Endothelial cell of umbilical vein (primary cell): ENCODE measurements at regions not wholly inside any gene's neighbourhood (a gene's known extent, or its start where the extent isn't known, plus 50 kb on each side); places are given as distances from the start of the nearest gene placed in this dataset.

Experiments used
- BruUV-seq: library from RNA; stranded (reverse); fragments of 400-500 nt; replicated peaks from 2 replicates; lab custom pipeline; 2021; lab: Mats Ljungman, UMichigan
- CTCF ChIA-PET: fragments of 300-600, 350-600 bp; sonication (Branson Sonifier 250); formaldehyde crosslinking; loops from one replicate; lab custom pipeline; 2021; ENCODE audit warnings: antibody characterized with exemption, inconsistent platforms; lab: Charles Lee
- POLR2A ChIA-PET: fragments of 300-600, 350-600 bp; sonication (Branson Sonifier 250); formaldehyde crosslinking; loops from one replicate; lab custom pipeline; 2021; ENCODE audit warnings: antibody characterized with exemption, inconsistent platforms; lab: Charles Lee
- DNase-seq: peaks from one replicate; pipeline ENCODE4 v3.0.0-alpha.2; 2011; ENCODE audit warnings: low read depth, low spot score
- FAIRE-seq: peaks from 2 replicates; lab custom pipeline; 2011; peaks lifted over from hg19 to GRCh38; lab: Jason Lieb, UNC
- H2AFZ ChIP-seq: 2 replicates; pipeline ENCODE4 v1.6.0; 2012; ENCODE audit warnings: low read depth, low read length, control low read depth, inconsistent platforms
- H3K27ac ChIP-seq: 2 replicates; pipeline ENCODE4 v1.5.1; 2011; ENCODE audit warnings: low read depth, mild to moderate bottlenecking, control low read depth, low read length, moderate library complexity; ENCODE audit not compliant: insufficient read depth
- H3K27me3 ChIP-seq, 2 experiments: 2 replicates each; pipeline versions ENCODE4 v1.6.0 to v1.6.1; 2011; ENCODE audit warnings: low read length in 2 of 2, mixed read lengths in 1 of 2; ENCODE audit not compliant: control insufficient read depth in 2 of 2, insufficient read depth in 2 of 2
- H3K36me3 ChIP-seq, 2 experiments: 2 replicates in 1 of 2; 3 replicates in 1 of 2; pipeline ENCODE4 v1.5.1; 2011; ENCODE audit warnings: low read length in 2 of 2, mild to moderate bottlenecking in 1 of 2, moderate library complexity in 1 of 2; ENCODE audit not compliant: control insufficient read depth in 2 of 2, insufficient read depth in 2 of 2; ENCODE audit errors: extremely low read depth in 1 of 2
- H3K4me1 ChIP-seq: 3 replicates; pipeline ENCODE4 v1.5.1; 2011; ENCODE audit warnings: mild to moderate bottlenecking, low read length; ENCODE audit not compliant: control insufficient read depth, insufficient read depth; ENCODE audit errors: extremely low read depth
- H3K4me2 ChIP-seq: 2 replicates; pipeline ENCODE4 v1.6.1; 2011; ENCODE audit warnings: low read length, control low read depth, mixed read lengths; ENCODE audit not compliant: insufficient read depth
- H3K4me3 ChIP-seq, 3 experiments: fragments of 200-600 bp in 1 of 3; sonication (generic), shearing (Covaris generic) in 1 of 3; replicated peaks in 1 of 3; 2 replicates each; pipeline ENCODE4 v1.5.1; 2011 to 2016; ENCODE audit warnings: control low read depth in 3 of 3, low read length in 3 of 3, mild to moderate bottlenecking in 2 of 3, inconsistent platforms in 1 of 3, low read depth in 1 of 3, moderate library complexity in 1 of 3; ENCODE audit not compliant: insufficient read depth in 1 of 3
- H3K79me2 ChIP-seq: 2 replicates; pipeline ENCODE4 v1.6.0; 2012; ENCODE audit warnings: low read length, inconsistent platforms; ENCODE audit not compliant: control insufficient read depth, insufficient read depth
- H3K9ac ChIP-seq: replicated peaks from 2 replicates; pipeline ENCODE3; 2011; ENCODE audit warnings: low read length, control low read depth; ENCODE audit not compliant: insufficient read depth; ENCODE audit errors: extremely low read depth
- H3K9me1 ChIP-seq: replicated peaks from 3 replicates; pipeline ENCODE4 v1.6.0; 2011; ENCODE audit warnings: mild to moderate bottlenecking, low read length; ENCODE audit not compliant: control insufficient read depth, insufficient read depth; ENCODE audit errors: extremely low read depth
- H3K9me3 ChIP-seq: replicated peaks from 2 replicates; pipeline ENCODE4 v1.5.1; 2012; ENCODE audit warnings: low read length, inconsistent platforms; ENCODE audit not compliant: control insufficient read depth, insufficient read depth
- H4K20me1 ChIP-seq: replicated peaks from 2 replicates; pipeline ENCODE3; 2011; ENCODE audit warnings: mild to moderate bottlenecking, low read length; ENCODE audit not compliant: control insufficient read depth, insufficient read depth; ENCODE audit errors: extremely low read depth
- CTCF ChIP-seq, 2 donors: IDR thresholded peaks; 1 replicate in 1 of 2; 2 replicates in 1 of 2; pipeline ENCODE4 v1.5.1; 2011; ENCODE audit warnings: low read length in 2 of 2, mild to moderate bottlenecking in 2 of 2, moderate library complexity in 2 of 2, control low read depth in 1 of 2, inconsistent platforms in 1 of 2, low read depth in 1 of 2; ENCODE audit not compliant: insufficient read depth in 1 of 2; ENCODE audit errors: extremely low read depth in 1 of 2
- EZH2 ChIP-seq: IDR thresholded peaks from 2 replicates; pipeline ENCODE4 v1.6.1; 2012; ENCODE audit warnings: borderline replicate concordance, low read depth, mild to moderate bottlenecking, moderate library complexity, low read length, inconsistent platforms; ENCODE audit not compliant: severe bottlenecking
- FOS ChIP-seq: IDR thresholded peaks from 2 replicates; pipeline ENCODE4 v1.6.1; 2011; ENCODE audit warnings: mild to moderate bottlenecking, low read length, moderate library complexity, borderline replicate concordance; ENCODE audit not compliant: insufficient read depth
- GATA2 ChIP-seq: IDR thresholded peaks from 2 replicates; pipeline ENCODE4 v1.7.0; 2011; ENCODE audit warnings: low read depth, mild to moderate bottlenecking, moderate library complexity, mixed read lengths, low read length; ENCODE audit not compliant: insufficient read length, insufficient read depth
- JUN ChIP-seq: IDR thresholded peaks from 2 replicates; pipeline ENCODE4 v1.6.1; 2011; ENCODE audit warnings: borderline replicate concordance, low read depth; ENCODE audit not compliant: insufficient read length, insufficient read depth
- MYC ChIP-seq: IDR thresholded peaks from one replicate; pipeline ENCODE4 v1.6.1; 2011; ENCODE audit warnings: mild to moderate bottlenecking, low read depth, low read length
- POLR2A ChIP-seq: IDR thresholded peaks from 2 replicates; pipeline ENCODE4 v1.6.1; 2012; ENCODE audit warnings: low read depth, mild to moderate bottlenecking, control low read depth, low read length
- POLR2AphosphoS5 ChIP-seq: IDR thresholded peaks from 2 replicates; pipeline ENCODE4 v1.6.1; 2012; ENCODE audit warnings: low read depth, mild to moderate bottlenecking, control low read depth, low read length, moderate library complexity; ENCODE audit not compliant: insufficient read depth
- dilution Hi-C: fragments of 300-500 bp; cut with MboI; formaldehyde crosslinking; loops from one replicate; pipeline ENCODE4 v1.15.0; 2019; ENCODE audit warnings: low sequenced_read_pairs; ENCODE audit not compliant: extremely low pct_ligation_motif_present
- intact Hi-C: fragments of 100-400 bp; cut with micrococcal nuclease; formaldehyde crosslinking; loops from one replicate; pipeline ENCODE4 v1.10.0; 2022
- TF ChIP-seq, protein P1 (sequence below): IDR thresholded peaks from 2 replicates; pipeline ENCODE4 v1.6.1; 2011; ENCODE audit not compliant: insufficient read depth, insufficient read length

DNA sequence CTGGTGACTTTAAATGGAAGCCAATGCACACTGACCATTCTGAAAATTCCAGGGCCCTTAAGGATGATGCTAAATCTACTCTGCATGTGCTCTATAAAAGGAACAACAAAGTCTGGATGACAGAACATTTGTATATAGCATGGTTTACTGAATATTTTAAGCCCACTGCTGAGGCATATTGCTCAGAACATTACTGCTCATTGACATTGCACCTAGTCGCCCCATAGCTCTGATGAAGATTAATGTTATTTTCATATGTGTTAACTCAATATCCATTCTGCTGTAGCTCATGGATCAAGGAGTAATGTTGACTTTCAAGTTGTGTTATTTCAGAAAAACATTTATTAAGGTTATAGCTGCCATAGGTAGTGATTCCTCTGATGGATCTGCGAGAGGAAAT, 827.5 kb upstream of the CHAC2 start:
- TF ChIP-seq GATA2: no peak
- TF ChIP-seq JUN: no peak
- no peak for TF ChIP-seq POLR2AphosphoS5
- TF ChIP-seq, protein P1, sequence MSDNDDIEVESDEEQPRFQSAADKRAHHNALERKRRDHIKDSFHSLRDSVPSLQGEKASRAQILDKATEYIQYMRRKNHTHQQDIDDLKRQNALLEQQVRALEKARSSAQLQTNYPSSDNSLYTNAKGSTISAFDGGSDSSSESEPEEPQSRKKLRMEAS: no peak
- no peak for TF ChIP-seq MYC
- TF ChIP-seq POLR2A: no peak
- TF ChIP-seq FOS: no peak
- no peak for TF ChIP-seq CTCF (IDR thresholded peaks at IDR 0.05; ENCODE audit: extremely low read depth in 1 of 2, insufficient read depth in 1 of 2, low read depth in 1 of 2, low read length in 2 of 2)
- TF ChIP-seq EZH2: no peak
- intact Hi-C loops: no loop called here
- dilution Hi-C loops: no loop called here
- Histone ChIP-seq H3K9me3 (no peaks in the 10 kb centered on the region), H4K20me1 (no peaks in the 10 kb centered on the region), H3K4me3 (no peak overlapping the region), H3K79me2 (no peaks in the 10 kb centered on the region), H3K4me2 (no peak overlapping the region), H3K9me1 (no peaks in the 10 kb centered on the region), H3K27ac (no peak overlapping the region), H3K9ac (no peak overlapping the region), H3K36me3 (no peaks in the 10 kb centered on the region), H2AFZ (no peak overlapping the region), H3K4me1 (no peaks in the 10 kb centered on the region), H3K27me3 (no peaks in the 10 kb centered on the region)
- DNase-seq (no peak), FAIRE-seq (no peak)
- CTCF ChIA-PET: no interaction called here
- BruUV-seq: no TSS peak
- POLR2A ChIA-PET: no interaction called here
